Uterus (tissue), 2 donors: ENCODE measurements at regions not wholly inside any gene's neighbourhood (a gene's known extent, or its start where the extent isn't known, plus 50 kb on each side); places are given as distances from the start of the nearest gene placed in this dataset.

Experiments used
- POLR2A ChIP-seq, 2 donors: fragments of 450-650 bp; IDR thresholded peaks; one replicate each; pipeline ENCODE4 v1.6.1; 2016; ENCODE audit warnings: antibody characterized with exemption in 2 of 2, mild to moderate bottlenecking in 1 of 2, moderate library complexity in 1 of 2
- TF ChIP-seq, protein P1 (sequence below), 4 experiments: fragments of 200-600 bp in 2 of 4; fragments of 450-650 bp in 2 of 4; sonication (generic) in 2 of 4; IDR thresholded peaks; one replicate each; pipeline ENCODE4 v1.5.1; 2016 to 2019; ENCODE audit warnings: antibody characterized with exemption in 4 of 4, mild to moderate bottlenecking in 2 of 4, moderate library complexity in 1 of 4

DNA sequence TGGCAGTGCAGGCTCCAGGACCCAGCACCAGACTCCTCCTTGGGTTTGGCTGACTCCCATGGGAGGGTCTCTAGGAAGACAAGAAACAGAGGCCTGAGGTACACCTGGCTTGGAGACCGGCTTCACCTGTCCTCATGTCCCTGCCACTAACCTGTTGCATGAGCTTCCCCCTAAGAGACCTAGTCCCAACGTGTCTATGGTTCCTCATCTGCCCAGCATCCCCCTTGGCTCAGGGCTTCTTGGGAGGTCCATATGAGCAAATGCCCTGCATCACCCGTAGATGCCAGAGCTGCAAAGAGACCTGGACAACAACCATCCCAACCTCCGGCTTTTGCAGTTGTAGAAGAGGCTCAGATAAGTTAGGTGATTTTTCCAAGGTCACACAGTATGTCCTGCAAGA lies 123.5 kb downstream of the BUD13 start:
- TF ChIP-seq, protein P1, sequence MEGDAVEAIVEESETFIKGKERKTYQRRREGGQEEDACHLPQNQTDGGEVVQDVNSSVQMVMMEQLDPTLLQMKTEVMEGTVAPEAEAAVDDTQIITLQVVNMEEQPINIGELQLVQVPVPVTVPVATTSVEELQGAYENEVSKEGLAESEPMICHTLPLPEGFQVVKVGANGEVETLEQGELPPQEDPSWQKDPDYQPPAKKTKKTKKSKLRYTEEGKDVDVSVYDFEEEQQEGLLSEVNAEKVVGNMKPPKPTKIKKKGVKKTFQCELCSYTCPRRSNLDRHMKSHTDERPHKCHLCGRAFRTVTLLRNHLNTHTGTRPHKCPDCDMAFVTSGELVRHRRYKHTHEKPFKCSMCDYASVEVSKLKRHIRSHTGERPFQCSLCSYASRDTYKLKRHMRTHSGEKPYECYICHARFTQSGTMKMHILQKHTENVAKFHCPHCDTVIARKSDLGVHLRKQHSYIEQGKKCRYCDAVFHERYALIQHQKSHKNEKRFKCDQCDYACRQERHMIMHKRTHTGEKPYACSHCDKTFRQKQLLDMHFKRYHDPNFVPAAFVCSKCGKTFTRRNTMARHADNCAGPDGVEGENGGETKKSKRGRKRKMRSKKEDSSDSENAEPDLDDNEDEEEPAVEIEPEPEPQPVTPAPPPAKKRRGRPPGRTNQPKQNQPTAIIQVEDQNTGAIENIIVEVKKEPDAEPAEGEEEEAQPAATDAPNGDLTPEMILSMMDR (IDR thresholded peaks at IDR 0.05), result no peak
- TF ChIP-seq POLR2A (IDR thresholded peaks at IDR 0.05), result no peak
